GM23248 (cell line): ENCODE measurements at regions not wholly inside any gene's neighbourhood (a gene's known extent, or its start where the extent isn't known, plus 50 kb on each side); places are given as distances from the start of the nearest gene placed in this dataset.

Source experiments
- DNase-seq: peaks from one replicate; pipeline ENCODE4 v3.0.0-alpha.2; 2015
- H2AFZ ChIP-seq: fragments of 200-600 bp; sonication (generic); 2 replicates; pipeline ENCODE4 v1.6.1; 2016; ENCODE audit warnings: antibody characterized with exemption
- H3F3A ChIP-seq: fragments of 200-600 bp; sonication (generic); 2 replicates; pipeline ENCODE4 v1.6.1; 2016; ENCODE audit warnings: mild to moderate bottlenecking, antibody characterized with exemption, mixed run types; ENCODE audit not compliant: insufficient read depth
- H3K27ac ChIP-seq: fragments of 200-600 bp; sonication (generic); 2 replicates; pipeline ENCODE4 v1.5.1; 2016; ENCODE audit warnings: mild to moderate bottlenecking
- H3K27me3 ChIP-seq: fragments of 200-600 bp; sonication (generic); replicated peaks from 2 replicates; pipeline ENCODE4 v1.6.1; 2016; ENCODE audit warnings: mild to moderate bottlenecking; ENCODE audit not compliant: insufficient read depth
- H3K36me3 ChIP-seq: fragments of 200-600 bp; sonication (generic); 2 replicates; pipeline ENCODE4 v1.6.1; 2016; ENCODE audit warnings: low read depth, mild to moderate bottlenecking
- H3K4me1 ChIP-seq: fragments of 200-600 bp; sonication (generic); 2 replicates; pipeline ENCODE4 v1.6.1; 2016; ENCODE audit warnings: mild to moderate bottlenecking; ENCODE audit not compliant: insufficient read depth
- H3K4me2 ChIP-seq: fragments of 200-600 bp; sonication (generic); one replicate; pipeline ENCODE4 v1.6.1; 2016; ENCODE audit warnings: mild to moderate bottlenecking; ENCODE audit not compliant: unreplicated experiment
- H3K4me3 ChIP-seq: fragments of 200-600 bp; sonication (generic); 2 replicates; pipeline ENCODE4 v1.5.1; 2016; ENCODE audit warnings: mild to moderate bottlenecking
- H3K79me2 ChIP-seq: fragments of 200-600 bp; sonication (generic); 2 replicates; pipeline ENCODE4 v1.6.1; 2016; ENCODE audit warnings: mild to moderate bottlenecking; ENCODE audit not compliant: insufficient read depth
- H3K9ac ChIP-seq: fragments of 200-600 bp; sonication (generic); 2 replicates; pipeline ENCODE4 v1.6.1; 2016; ENCODE audit warnings: mild to moderate bottlenecking
- H3K9me2 ChIP-seq: fragments of 200-600 bp; sonication (generic); 2 replicates; pipeline ENCODE4 v1.6.1; 2016; ENCODE audit warnings: mixed run types, mild to moderate bottlenecking, moderate library complexity; ENCODE audit not compliant: insufficient read depth
- H3K9me3 ChIP-seq: fragments of 200-600 bp; sonication (generic); one replicate; pipeline ENCODE4 v1.6.1; 2017; ENCODE audit warnings: low read depth
- H4K20me1 ChIP-seq: fragments of 200-600 bp; sonication (generic); 2 replicates; pipeline ENCODE4 v1.6.0; 2016; ENCODE audit not compliant: insufficient read depth
- EZH2 ChIP-seq: fragments of 200-600 bp; sonication (generic); IDR thresholded peaks from 2 replicates; pipeline ENCODE4 v1.6.1; 2018; ENCODE audit warnings: antibody characterized with exemption, mild to moderate bottlenecking; ENCODE audit not compliant: insufficient read depth, poor library complexity, severe bottlenecking
- EZH2phosphoT487 ChIP-seq: fragments of 200-600 bp; sonication (generic); IDR thresholded peaks from 2 replicates; pipeline ENCODE4 v1.6.1; 2018; ENCODE audit warnings: antibody characterized with exemption, moderate library complexity, mild to moderate bottlenecking, low read depth; ENCODE audit not compliant: insufficient read depth
- WGBS, 2 experiments: methylation state at CpG; one replicate each; pipeline ENCODE4 v1.1.6; 2015 to 2017; ENCODE audit warnings: low lambda C conversion rate in 2 of 2, low coverage in 1 of 2; ENCODE audit errors: missing lambda C conversion rate in 2 of 2; 5-methylcytosine and 5-hydroxymethylcytosine counted together
- in situ Hi-C: fragments of 300-500 bp; cut with MboI; formaldehyde crosslinking; loops from 2 replicates; pipeline ENCODE4 v1.15.0; 2020

GRCh38 chr2:173654161-173654895 is 299.7 kb downstream of the CDCA7 start:
- no peak for TF ChIP-seq EZH2
- no peak for TF ChIP-seq EZH2phosphoT487
- Histone ChIP-seq H2AFZ (no peak overlapping the region), H3F3A (peaks cover 33% of the 10 kb centered on the region), H3K9ac (no peak overlapping the region), H3K36me3 (no peaks in the 10 kb centered on the region), H3K4me3 (no peak overlapping the region), H3K27me3 (no peaks in the 10 kb centered on the region), H3K9me2 (no peaks in the 10 kb centered on the region), H3K4me2 (no peak overlapping the region), H3K4me1 (peaks cover 33% of the 10 kb centered on the region), H3K79me2 (no peaks in the 10 kb centered on the region), H4K20me1 (no peaks in the 10 kb centered on the region), H3K9me3 (no peaks in the 10 kb centered on the region), H3K27ac (no peak overlapping the region)
- in situ Hi-C loops: no loop called here
- 62 to 66% methylated on average over 9 to 10 of the region's 10 CpGs for WGBS, 2 experiments
- no peak for DNase-seq

- H3F3A ChIP-seq: peaks cover 34% of the 10 kb centered on the region
- H4K20me1 ChIP-seq: no peaks in the 10 kb centered on the region
- H3K9me2 ChIP-seq: no peaks in the 10 kb centered on the region
- no peak for DNase-seq
- no peak overlapping the region for H3K9ac ChIP-seq
- no peak overlapping the region for H3K27ac ChIP-seq
- peaks cover 36% of the 10 kb centered on the region for H3K4me1 ChIP-seq
- no peaks in the 10 kb centered on the region for H3K36me3 ChIP-seq
- H2AFZ ChIP-seq: no peak overlapping the region
- WGBS, 2 experiments: 97 to 99% methylated on average over 5 of the region's 5 CpGs
- H3K4me3 ChIP-seq: no peak overlapping the region
- in situ Hi-C loops: no loop called here
- no peaks in the 10 kb centered on the region for H3K9me3 ChIP-seq
- no peaks in the 10 kb centered on the region for H3K27me3 ChIP-seq
- H3K79me2 ChIP-seq: no peaks in the 10 kb centered on the region
- no peak for TF ChIP-seq EZH2phosphoT487
- TF ChIP-seq EZH2: no peak
- H3K4me2 ChIP-seq: no peak overlapping the region
Observed at GRCh38 chr2:173654896-173655265, 300.2 kb downstream of the CDCA7 start.

GRCh38 chr2:173656086-173656485 is 301.4 kb downstream of the CDCA7 start:
- H3K79me2 ChIP-seq: no peaks in the 10 kb centered on the region
- H3K4me3 ChIP-seq: no peak overlapping the region
- no peaks in the 10 kb centered on the region for H3K9me2 ChIP-seq
- no peaks in the 10 kb centered on the region for H3K36me3 ChIP-seq
- H3K9me3 ChIP-seq: no peaks in the 10 kb centered on the region
- in situ Hi-C loops: no loop called here
- no peak for DNase-seq
- H2AFZ ChIP-seq: no peak overlapping the region
- no peak overlapping the region for H3K9ac ChIP-seq
- peaks cover 36% of the 10 kb centered on the region for H3K4me1 ChIP-seq
- H3K27me3 ChIP-seq: no peaks in the 10 kb centered on the region
- 0 to 5% methylated on average over 1 of the region's 1 CpG for WGBS, 2 experiments
- no peak for TF ChIP-seq EZH2phosphoT487
- no peak for TF ChIP-seq EZH2
- H3F3A ChIP-seq: peaks cover 34% of the 10 kb centered on the region
- H3K4me2 ChIP-seq: no peak overlapping the region
- H3K27ac ChIP-seq: no peak overlapping the region
- no peaks in the 10 kb centered on the region for H4K20me1 ChIP-seq

GRCh38 chr2:173657996-173658717 is 303.5 kb downstream of the CDCA7 start:
- Histone ChIP-seq H3K4me3 (no peak overlapping the region), H3K36me3 (no peaks in the 10 kb centered on the region), H3K27me3 (no peaks in the 10 kb centered on the region), H2AFZ (no peak overlapping the region), H3K9ac (no peak overlapping the region), H3K4me1 (peaks cover 25% of the 10 kb centered on the region), H3K79me2 (no peaks in the 10 kb centered on the region), H3K9me3 (no peaks in the 10 kb centered on the region), H3K27ac (peak overlapping the region; percentile 41), H3K9me2 (no peaks in the 10 kb centered on the region), H3F3A (peaks cover 19% of the 10 kb centered on the region), H3K4me2 (peak overlapping the region; percentile 27), H4K20me1 (no peaks in the 10 kb centered on the region)
- DNase-seq: peak; percentile 97
- TF ChIP-seq EZH2 (no peak), EZH2phosphoT487 (no peak)
- in situ Hi-C loops: no loop called here
- 31 to 33% methylated on average over 10 of the region's 10 CpGs for WGBS, 2 experiments
